Mesothelial cell of epicardium (in vitro differentiated cells): ENCODE measurements at regions not wholly inside any gene's neighbourhood (a gene's known extent, or its start where the extent isn't known, plus 50 kb on each side); places are given as distances from the start of the nearest gene placed in this dataset.

ENCODE experiments used
- DNase-seq, 2 experiments: peaks; one replicate each; pipeline ENCODE4 v3.0.0; 2021; ENCODE audit warnings: low spot score in 2 of 2; ENCODE audit not compliant: unreplicated experiment in 2 of 2
- H3K27ac Mint-ChIP-seq: 2 replicates; pipeline ENCODE4 v1.8.0; 2021; ENCODE audit warnings: mixed read lengths
- H3K27me3 Mint-ChIP-seq: 2 replicates; pipeline ENCODE4 v1.8.0; 2021; ENCODE audit warnings: low read depth, mixed read lengths
- H3K36me3 Mint-ChIP-seq: 2 replicates; pipeline ENCODE4 v1.8.0; 2021; ENCODE audit warnings: mixed read lengths
- H3K4me1 Mint-ChIP-seq: 2 replicates; pipeline ENCODE4 v1.8.0; 2021; ENCODE audit warnings: mixed read lengths
- H3K4me3 Mint-ChIP-seq: 2 replicates; pipeline ENCODE4 v1.8.0; 2021; ENCODE audit warnings: mild to moderate bottlenecking, moderate library complexity, mixed read lengths
- H3K9me3 Mint-ChIP-seq: 2 replicates; pipeline ENCODE4 v1.8.0; 2021; ENCODE audit warnings: mixed read lengths
- TF ChIP-seq, protein P1 (sequence below): fragments of 200-600 bp; sonication (generic); IDR thresholded peaks from one replicate; pipeline ENCODE4 v1.5.0; 2021; ENCODE audit warnings: antibody characterized with exemption; ENCODE audit not compliant: unreplicated experiment

DNA sequence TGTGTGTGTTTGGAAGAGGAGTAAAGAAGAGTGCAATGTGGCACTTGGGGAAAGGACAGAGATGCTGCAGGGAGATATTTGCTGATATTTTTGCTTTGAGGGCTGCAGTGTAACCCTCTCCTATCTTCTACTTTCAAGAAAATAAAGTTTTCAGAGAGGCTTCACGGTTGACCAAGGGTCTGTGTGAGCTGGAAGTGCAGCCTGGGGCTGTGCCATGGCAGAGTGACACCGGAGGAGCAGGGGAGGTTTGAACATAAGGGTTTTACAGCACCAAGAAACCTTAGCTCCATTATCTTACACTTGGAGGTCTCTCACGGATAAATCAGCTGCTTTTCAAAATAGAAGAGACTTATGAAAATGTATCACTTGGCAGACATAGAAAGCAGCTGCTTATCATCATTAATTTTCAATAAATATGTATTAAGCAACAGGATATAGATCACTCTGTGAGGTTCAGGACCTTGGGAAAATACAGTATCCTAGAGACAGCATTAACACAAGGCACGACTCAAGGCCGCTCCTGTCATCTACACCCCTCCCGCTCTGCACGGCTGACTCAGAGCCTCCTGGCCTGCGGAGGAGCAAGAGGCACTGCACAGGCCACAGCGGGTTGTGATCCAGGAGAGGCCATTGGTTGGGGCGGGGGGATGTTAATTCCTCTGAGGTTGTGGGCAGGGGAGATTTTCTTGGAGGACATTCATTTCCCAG, 127.8 kb downstream of the COPS8 start:
- peak in 1 of 2 experiments; percentile 41 for DNase-seq

DNA sequence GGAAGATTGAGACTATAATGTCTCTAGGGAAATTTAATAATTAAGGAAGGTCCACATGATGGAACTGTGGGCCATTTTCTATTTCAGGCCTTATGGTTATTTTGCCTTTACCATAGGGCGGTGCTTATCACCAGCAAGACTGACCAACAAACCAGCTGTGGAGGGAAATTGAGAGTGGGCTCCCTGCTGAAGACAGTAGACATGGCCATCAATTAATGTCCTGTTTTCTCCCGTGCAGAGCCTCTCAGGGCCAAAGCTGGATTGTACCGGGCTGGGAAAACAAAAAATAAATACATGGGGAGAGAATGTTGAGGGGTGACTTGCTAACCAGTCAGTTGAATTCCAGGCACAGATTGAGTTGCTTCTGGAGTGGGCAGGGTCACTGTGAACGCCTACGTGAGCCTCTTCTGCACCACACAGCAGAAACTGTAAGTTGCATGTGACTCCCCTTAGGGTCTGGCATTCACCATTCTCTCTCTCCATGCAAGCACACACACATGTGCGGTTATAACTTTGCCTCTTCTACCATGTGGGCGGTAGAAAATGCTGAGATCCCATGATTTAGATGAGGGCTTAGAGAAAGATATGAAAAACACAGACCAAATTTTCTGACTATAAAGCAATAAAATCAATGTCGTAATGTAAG, 128.5 kb downstream of the COPS8 start:
- Mint-ChIP-seq H3K27ac (no peak overlapping the region), H3K36me3 (no peaks in the 10 kb centered on the region), H3K9me3 (no peaks in the 10 kb centered on the region), H3K27me3 (no peaks in the 10 kb centered on the region), H3K4me3 (no peak overlapping the region), H3K4me1 (peaks cover 13% of the 10 kb centered on the region)
- DNase-seq: peak in 1 of 2 experiments; percentile 32
- TF ChIP-seq, protein P1, sequence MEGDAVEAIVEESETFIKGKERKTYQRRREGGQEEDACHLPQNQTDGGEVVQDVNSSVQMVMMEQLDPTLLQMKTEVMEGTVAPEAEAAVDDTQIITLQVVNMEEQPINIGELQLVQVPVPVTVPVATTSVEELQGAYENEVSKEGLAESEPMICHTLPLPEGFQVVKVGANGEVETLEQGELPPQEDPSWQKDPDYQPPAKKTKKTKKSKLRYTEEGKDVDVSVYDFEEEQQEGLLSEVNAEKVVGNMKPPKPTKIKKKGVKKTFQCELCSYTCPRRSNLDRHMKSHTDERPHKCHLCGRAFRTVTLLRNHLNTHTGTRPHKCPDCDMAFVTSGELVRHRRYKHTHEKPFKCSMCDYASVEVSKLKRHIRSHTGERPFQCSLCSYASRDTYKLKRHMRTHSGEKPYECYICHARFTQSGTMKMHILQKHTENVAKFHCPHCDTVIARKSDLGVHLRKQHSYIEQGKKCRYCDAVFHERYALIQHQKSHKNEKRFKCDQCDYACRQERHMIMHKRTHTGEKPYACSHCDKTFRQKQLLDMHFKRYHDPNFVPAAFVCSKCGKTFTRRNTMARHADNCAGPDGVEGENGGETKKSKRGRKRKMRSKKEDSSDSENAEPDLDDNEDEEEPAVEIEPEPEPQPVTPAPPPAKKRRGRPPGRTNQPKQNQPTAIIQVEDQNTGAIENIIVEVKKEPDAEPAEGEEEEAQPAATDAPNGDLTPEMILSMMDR: no peak

More for the DNA sequence above, 127.8 kb downstream of the COPS8 start:
- Mint-ChIP-seq H3K4me3 (no peak overlapping the region), H3K9me3 (no peaks in the 10 kb centered on the region), H3K27ac (no peak overlapping the region), H3K4me1 (peaks cover 10% of the 10 kb centered on the region), H3K36me3 (no peaks in the 10 kb centered on the region), H3K27me3 (no peaks in the 10 kb centered on the region)
- TF ChIP-seq, protein P1: no peak

DNA sequence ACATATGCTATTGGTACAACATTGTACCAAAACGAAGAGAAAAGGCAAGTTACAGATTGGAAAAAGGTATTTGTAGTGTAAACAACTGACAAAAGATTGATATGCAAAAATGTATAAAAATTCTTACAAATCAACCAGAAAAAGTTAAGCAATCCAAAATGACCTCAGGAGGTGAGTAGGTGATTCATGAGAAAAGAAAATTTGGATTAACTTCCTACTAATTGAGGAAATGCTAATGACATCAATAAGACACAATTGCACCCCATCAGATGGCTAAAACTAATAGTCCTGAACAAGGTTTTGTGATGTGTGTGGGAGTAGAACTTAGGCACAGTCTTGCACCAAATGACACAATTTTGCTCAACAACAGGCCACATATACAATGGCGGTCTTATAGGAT, 129.3 kb downstream of the COPS8 start:
- Mint-ChIP-seq H3K9me3 (no peaks in the 10 kb centered on the region), H3K27ac (no peak overlapping the region), H3K36me3 (no peaks in the 10 kb centered on the region), H3K27me3 (no peaks in the 10 kb centered on the region), H3K4me1 (peaks cover 14% of the 10 kb centered on the region), H3K4me3 (no peak overlapping the region)
- TF ChIP-seq, protein P1: no peak
- DNase-seq: no peak

DNA sequence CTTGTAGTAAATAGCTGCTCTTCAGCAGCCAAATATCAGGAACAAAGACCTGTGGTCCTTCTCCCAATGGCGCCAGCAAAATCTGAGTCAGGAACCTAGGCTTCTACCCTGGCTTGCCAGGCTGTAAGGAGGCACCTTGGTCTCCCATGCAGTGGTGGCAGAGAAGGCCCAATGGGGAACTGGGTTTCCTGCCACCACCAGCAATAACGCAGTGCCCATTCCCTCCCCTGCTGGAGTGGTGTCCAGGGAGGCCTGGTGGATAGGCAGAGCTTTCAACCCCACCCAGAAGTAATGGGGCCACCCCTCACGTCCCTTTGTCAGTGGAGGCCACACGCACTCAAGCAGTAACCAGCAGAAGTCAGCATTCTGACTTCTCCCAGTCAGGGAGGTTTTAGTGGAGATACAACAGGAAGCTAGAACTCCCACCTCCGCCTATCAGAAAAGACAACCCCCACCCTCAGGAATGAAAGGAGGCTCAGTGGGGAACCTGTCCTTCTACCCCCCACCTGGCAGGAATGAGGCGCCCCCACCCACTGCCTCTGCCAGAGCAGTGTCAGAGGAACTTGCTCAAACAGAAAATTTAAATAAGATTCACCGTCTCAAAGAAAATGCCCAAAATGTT, 132.4 kb downstream of the COPS8 start:
- Mint-ChIP-seq H3K4me1 (peaks cover 25% of the 10 kb centered on the region), H3K4me3 (no peak overlapping the region), H3K9me3 (no peaks in the 10 kb centered on the region), H3K27ac (peak overlapping the region; percentile 54), H3K36me3 (no peaks in the 10 kb centered on the region), H3K27me3 (no peaks in the 10 kb centered on the region)
- TF ChIP-seq, protein P1: no peak
- DNase-seq: no peak

DNA sequence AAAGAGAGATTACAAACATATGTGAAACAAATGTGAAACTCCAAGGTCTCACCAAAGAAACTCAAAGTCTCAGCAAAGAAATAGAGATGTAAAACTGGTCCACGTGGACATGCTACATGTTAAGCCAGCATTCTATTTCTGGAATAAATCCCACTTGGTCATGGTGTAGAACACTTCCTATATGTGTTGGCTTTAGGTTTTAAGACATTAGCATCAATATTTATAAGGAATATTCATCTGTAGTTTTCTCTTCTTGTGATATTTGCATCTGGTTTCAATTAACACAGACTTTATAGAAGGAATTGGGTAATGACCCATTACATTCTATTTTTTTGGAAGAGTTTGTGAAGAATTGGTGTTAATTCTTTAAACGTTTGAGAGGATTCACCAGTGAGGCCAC, 133.1 kb downstream of the COPS8 start:
- H3K4me3 Mint-ChIP-seq: no peak overlapping the region
- peaks cover 31% of the 10 kb centered on the region for H3K4me1 Mint-ChIP-seq
- peak overlapping the region; percentile 54 for H3K27ac Mint-ChIP-seq

More for the DNA sequence above, 133.1 kb downstream of the COPS8 start:
- Mint-ChIP-seq H3K36me3 (no peaks in the 10 kb centered on the region), H3K27me3 (no peaks in the 10 kb centered on the region), H3K9me3 (no peaks in the 10 kb centered on the region)
- TF ChIP-seq, protein P1: no peak
- no peak for DNase-seq
